ENCODE measurements at regions not wholly inside any gene's neighbourhood (a gene's known extent, or its start where the extent isn't known, plus 50 kb on each side); places are given as distances from the start of the nearest gene placed in this dataset.

GRCh38 chr12:69097619-69098368 is 141.6 kb upstream of the CPSF6 start:
- TF ChIP-seq CTCF (IDR thresholded peaks at IDR 0.05; ENCODE audit: low read depth, low read length): no peak
- H3K4me1 ChIP-seq (ENCODE audit: low read depth): peaks cover 3% of the 10 kb centered on the region
- no peak overlapping the region for H3K4me3 ChIP-seq
- no peaks in the 10 kb centered on the region for H3K27me3 ChIP-seq
- H3K36me3 ChIP-seq: no peaks in the 10 kb centered on the region
- H3K27ac ChIP-seq: no peak overlapping the region
- DNase-seq (ENCODE audit: low read depth in 1 of 2, low spot score in 1 of 2): peak in 1 of 2 donors; percentile 38
- H3K9me3 ChIP-seq (ENCODE audit: low read depth): no peaks in the 10 kb centered on the region

GRCh38 chr12:69099201-69099837 is 140.1 kb upstream of the CPSF6 start:
- no peak for TF ChIP-seq CTCF (IDR thresholded peaks at IDR 0.05; ENCODE audit: low read depth, low read length)
- DNase-seq (ENCODE audit: low read depth in 1 of 2, low spot score in 1 of 2): peak in 1 of 2 donors; percentile 44
- H3K9me3 ChIP-seq (ENCODE audit: low read depth): no peaks in the 10 kb centered on the region
- H3K4me1 ChIP-seq (ENCODE audit: low read depth): peaks cover 3% of the 10 kb centered on the region
- no peak overlapping the region for H3K4me3 ChIP-seq
- no peak overlapping the region for H3K27ac ChIP-seq
- no peaks in the 10 kb centered on the region for H3K36me3 ChIP-seq
- H3K27me3 ChIP-seq: no peaks in the 10 kb centered on the region

- no peak overlapping the region for H3K27ac ChIP-seq
- H3K4me1 ChIP-seq (ENCODE audit: low read depth): peaks cover 14% of the 10 kb centered on the region
- H3K36me3 ChIP-seq: no peaks in the 10 kb centered on the region
- no peaks in the 10 kb centered on the region for H3K9me3 ChIP-seq (ENCODE audit: low read depth)
- no peak overlapping the region for H3K4me3 ChIP-seq
- no peak for DNase-seq (ENCODE audit: low read depth in 1 of 2, low spot score in 1 of 2)
- no peaks in the 10 kb centered on the region for H3K27me3 ChIP-seq
- TF ChIP-seq CTCF (IDR thresholded peaks at IDR 0.05; ENCODE audit: low read depth, low read length): no peak
Observed at GRCh38 chr12:69101505-69101904, 137.9 kb upstream of the CPSF6 start.

GRCh38 chr12:69102856-69103255 is 136.5 kb upstream of the CPSF6 start:
- H3K27ac ChIP-seq: no peak overlapping the region
- TF ChIP-seq CTCF (IDR thresholded peaks at IDR 0.05; ENCODE audit: low read depth, low read length): no peak
- no peak for DNase-seq (ENCODE audit: low read depth in 1 of 2, low spot score in 1 of 2)
- H3K4me1 ChIP-seq (ENCODE audit: low read depth): peaks cover 12% of the 10 kb centered on the region
- H3K27me3 ChIP-seq: no peaks in the 10 kb centered on the region
- no peak overlapping the region for H3K4me3 ChIP-seq
- no peaks in the 10 kb centered on the region for H3K36me3 ChIP-seq
- H3K9me3 ChIP-seq (ENCODE audit: low read depth): no peaks in the 10 kb centered on the region

GRCh38 chr12:69105101-69105962 is 134.0 kb upstream of the CPSF6 start:
- no peak for DNase-seq (ENCODE audit: low read depth in 1 of 2, low spot score in 1 of 2)
- H3K27me3 ChIP-seq: no peaks in the 10 kb centered on the region
- no peaks in the 10 kb centered on the region for H3K9me3 ChIP-seq (ENCODE audit: low read depth)
- H3K27ac ChIP-seq: peak overlapping the region; percentile 66
- no peak overlapping the region for H3K4me3 ChIP-seq
- no peaks in the 10 kb centered on the region for H3K36me3 ChIP-seq
- H3K4me1 ChIP-seq (ENCODE audit: low read depth): peaks cover 17% of the 10 kb centered on the region
- no peak for TF ChIP-seq CTCF (IDR thresholded peaks at IDR 0.05; ENCODE audit: low read depth, low read length)
